H9 (cell line): ENCODE measurements at regions not wholly inside any gene's neighbourhood (a gene's known extent, or its start where the extent isn't known, plus 50 kb on each side); places are given as distances from the start of the nearest gene placed in this dataset.

Experiments
- DNase-seq: peaks from one replicate; pipeline ENCODE4 v3.0.0-alpha.2; 2017
- H2AFZ ChIP-seq: one replicate; pipeline ENCODE4 v1.6.1; 2013; ENCODE audit warnings: mild to moderate bottlenecking, low read length, control low read depth, moderate library complexity
- H2AK5ac ChIP-seq: 2 replicates; pipeline ENCODE4 v1.6.1; 2013; ENCODE audit warnings: low read length, control low read depth, mixed read lengths; ENCODE audit not compliant: insufficient read length
- H2BK120ac ChIP-seq: one replicate; pipeline ENCODE4 v1.6.1; 2013; ENCODE audit warnings: low read depth, mild to moderate bottlenecking, low read length, control low read depth, inconsistent platforms; ENCODE audit not compliant: poor library complexity, severe bottlenecking
- H2BK12ac ChIP-seq: 2 replicates; pipeline ENCODE4 v1.6.1; 2013; ENCODE audit warnings: low read length, control low read depth, mixed read lengths, low read depth; ENCODE audit not compliant: insufficient read length
- H2BK15ac ChIP-seq: 2 replicates; pipeline ENCODE4 v1.6.1; 2013; ENCODE audit warnings: low read depth, low read length, control low read depth
- H2BK20ac ChIP-seq: one replicate; pipeline ENCODE4 v1.6.1; 2013; ENCODE audit warnings: low read depth, mild to moderate bottlenecking, low read length, control low read depth, inconsistent platforms; ENCODE audit not compliant: poor library complexity, severe bottlenecking
- H2BK5ac ChIP-seq: 2 replicates; pipeline ENCODE4 v1.6.1; 2013; ENCODE audit warnings: low read length, control low read depth, mixed read lengths; ENCODE audit not compliant: insufficient read length
- H3K14ac ChIP-seq: 2 replicates; pipeline ENCODE4 v1.6.1; 2013; ENCODE audit warnings: low read length, control low read depth; ENCODE audit not compliant: insufficient read depth
- H3K18ac ChIP-seq: 2 replicates; pipeline ENCODE4 v1.6.1; 2013; ENCODE audit warnings: low read depth, mild to moderate bottlenecking, mixed read lengths, low read length, control low read depth; ENCODE audit not compliant: insufficient read length
- H3K23ac ChIP-seq: 2 replicates; pipeline ENCODE4 v1.6.1; 2013; ENCODE audit warnings: low read length, control low read depth, mixed read lengths, low read depth; ENCODE audit not compliant: insufficient read length
- H3K23me2 ChIP-seq: 2 replicates; pipeline ENCODE4 v1.6.1; 2013; ENCODE audit warnings: low read depth, mild to moderate bottlenecking, mixed read lengths, low read length, control low read depth; ENCODE audit not compliant: insufficient read length, poor library complexity, severe bottlenecking
- H3K27ac ChIP-seq: 2 replicates; pipeline ENCODE4 v1.5.1; 2013; ENCODE audit warnings: low read length, control low read depth, mixed read lengths, low read depth; ENCODE audit not compliant: insufficient read length
- H3K27me3 ChIP-seq: 2 replicates; pipeline ENCODE4 v1.6.1; 2013; ENCODE audit warnings: low read length, control low read depth, inconsistent platforms; ENCODE audit not compliant: insufficient read depth
- H3K4ac ChIP-seq: 2 replicates; pipeline ENCODE4 v1.6.1; 2013; ENCODE audit warnings: low read depth, mild to moderate bottlenecking, control low read depth, inconsistent platforms, low read length, moderate library complexity
- H3K4me1 ChIP-seq: 2 replicates; pipeline ENCODE4 v1.6.1; 2013; ENCODE audit warnings: low read length, control low read depth, inconsistent platforms; ENCODE audit not compliant: insufficient read depth
- H3K4me2 ChIP-seq: 2 replicates; pipeline ENCODE4 v1.6.1; 2013; ENCODE audit warnings: low read length, control low read depth, mixed read lengths; ENCODE audit not compliant: insufficient read length, insufficient read depth
- H3K56ac ChIP-seq: 2 replicates; pipeline ENCODE4 v1.6.1; 2013; ENCODE audit warnings: low read depth, mild to moderate bottlenecking, mixed read lengths, low read length, control low read depth; ENCODE audit not compliant: insufficient read length
- H3K79me1 ChIP-seq: 2 replicates; pipeline ENCODE4 v1.6.1; 2013; ENCODE audit warnings: low read depth, mild to moderate bottlenecking, moderate library complexity, low read length, control low read depth, inconsistent platforms; ENCODE audit not compliant: insufficient read depth, poor library complexity, severe bottlenecking
- H3K79me2 ChIP-seq: 2 replicates; pipeline ENCODE4 v1.6.1; 2013; ENCODE audit warnings: low read length, control low read depth, inconsistent platforms; ENCODE audit not compliant: insufficient read depth
- H3K9ac ChIP-seq: 2 replicates; pipeline ENCODE4 v1.6.1; 2013; ENCODE audit warnings: low read length, control low read depth, mixed read lengths; ENCODE audit not compliant: insufficient read length; ENCODE audit errors: extremely low read depth
- H3K9me3 ChIP-seq: one replicate; pipeline ENCODE4 v1.6.1; 2013; ENCODE audit warnings: low read depth, low read length, inconsistent platforms; ENCODE audit not compliant: control insufficient read depth
- H3T11ph ChIP-seq: one replicate; pipeline ENCODE4 v1.6.1; 2013; ENCODE audit warnings: mild to moderate bottlenecking, low read length, control low read depth, inconsistent platforms
- H4K20me1 ChIP-seq: one replicate; pipeline ENCODE4 v1.6.1; 2013; ENCODE audit not compliant: control insufficient read depth, insufficient read length, insufficient read depth
- H4K5ac ChIP-seq: 2 replicates; pipeline ENCODE4 v1.6.1; 2013; ENCODE audit warnings: low read depth, mild to moderate bottlenecking, mixed read lengths, low read length, control low read depth; ENCODE audit not compliant: insufficient read length
- H4K8ac ChIP-seq: replicated peaks from 2 replicates; pipeline ENCODE4 v1.6.1; 2013; ENCODE audit warnings: low read length, control low read depth, mixed read lengths, low read depth; ENCODE audit not compliant: insufficient read length
- H4K91ac ChIP-seq: 2 replicates; pipeline ENCODE4 v1.6.1; 2013; ENCODE audit warnings: low read depth, mild to moderate bottlenecking, moderate library complexity, mixed read lengths, low read length, control low read depth; ENCODE audit not compliant: insufficient read length
- H3K27ac Mint-ChIP-seq, 3 experiments: 2 replicates in 2 of 3; 3 replicates in 1 of 3; pipeline ENCODE4 v1.8.0; 2020 to 2021; ENCODE audit warnings: mixed read lengths in 3 of 3, mild to moderate bottlenecking in 1 of 3, moderate library complexity in 1 of 3
- H3K27me3 Mint-ChIP-seq: 2 replicates; pipeline ENCODE4 v1.8.0; 2021; ENCODE audit warnings: low read depth, mild to moderate bottlenecking, moderate library complexity, mixed read lengths
- H3K36me3 Mint-ChIP-seq, 3 experiments: 2 replicates in 2 of 3; 3 replicates in 1 of 3; pipeline ENCODE4 v1.8.0; 2020 to 2021; ENCODE audit warnings: low read depth in 3 of 3, mixed read lengths in 3 of 3; ENCODE audit not compliant: insufficient read depth in 1 of 3
- H3K4me1 Mint-ChIP-seq, 2 experiments: 2 replicates each; pipeline ENCODE4 v1.8.0; 2020; ENCODE audit warnings: mixed read lengths in 2 of 2
- H3K4me3 Mint-ChIP-seq, 2 experiments: 2 replicates in 1 of 2; 3 replicates in 1 of 2; pipeline ENCODE4 v1.8.0; 2020 to 2021; ENCODE audit warnings: mild to moderate bottlenecking in 2 of 2, mixed read lengths in 2 of 2, moderate library complexity in 1 of 2
- H3K9me3 Mint-ChIP-seq, 2 experiments: 2 replicates in 1 of 2; 3 replicates in 1 of 2; pipeline ENCODE4 v1.8.0; 2020; ENCODE audit warnings: mild to moderate bottlenecking in 2 of 2, mixed read lengths in 2 of 2, moderate library complexity in 1 of 2
- WGBS: extraction: QIAGEN DNeasy Blood & Tissue Kit; methylation state at CpG from one replicate; pipeline ENCODE4 v1.1.7; 2013; ENCODE audit warnings: missing lambda C conversion rate, low lambda C conversion rate, mixed read lengths; ENCODE audit not compliant: insufficient read length; ENCODE audit errors: extremely low coverage; 5-methylcytosine and 5-hydroxymethylcytosine counted together
- TF ChIP-seq, protein P1 (sequence below): fragments of 200-600 bp; sonication (generic); conservative IDR thresholded peaks from 3 replicates; pipeline ENCODE4 v1.8.0; 2021; ENCODE audit warnings: antibody characterized with exemption, mild to moderate bottlenecking

DNA sequence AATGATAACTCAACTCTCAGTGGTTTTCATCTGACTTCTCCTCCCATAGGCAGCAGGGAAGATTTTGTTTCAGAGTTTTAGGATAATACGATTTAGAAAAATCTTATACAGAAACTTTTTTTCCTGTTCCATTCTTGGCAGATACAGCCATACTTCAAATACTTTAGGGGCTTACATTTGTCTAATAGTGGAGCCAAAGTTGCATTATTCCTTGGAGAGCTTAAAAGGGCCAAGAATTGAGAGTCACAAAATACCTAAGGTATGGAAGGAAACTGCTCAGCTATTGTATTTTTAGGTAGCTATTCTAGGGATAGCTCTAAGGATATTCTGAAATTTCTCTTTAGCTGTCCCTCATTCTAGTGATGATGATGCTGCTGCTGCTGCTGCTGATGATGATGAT is 132.9 kb upstream of the PTCHD1 start:
- peaks cover 9 to 28% of the 10 kb centered on the region in 2 experiments for H3K9me3 Mint-ChIP-seq
- TF ChIP-seq, protein P1, sequence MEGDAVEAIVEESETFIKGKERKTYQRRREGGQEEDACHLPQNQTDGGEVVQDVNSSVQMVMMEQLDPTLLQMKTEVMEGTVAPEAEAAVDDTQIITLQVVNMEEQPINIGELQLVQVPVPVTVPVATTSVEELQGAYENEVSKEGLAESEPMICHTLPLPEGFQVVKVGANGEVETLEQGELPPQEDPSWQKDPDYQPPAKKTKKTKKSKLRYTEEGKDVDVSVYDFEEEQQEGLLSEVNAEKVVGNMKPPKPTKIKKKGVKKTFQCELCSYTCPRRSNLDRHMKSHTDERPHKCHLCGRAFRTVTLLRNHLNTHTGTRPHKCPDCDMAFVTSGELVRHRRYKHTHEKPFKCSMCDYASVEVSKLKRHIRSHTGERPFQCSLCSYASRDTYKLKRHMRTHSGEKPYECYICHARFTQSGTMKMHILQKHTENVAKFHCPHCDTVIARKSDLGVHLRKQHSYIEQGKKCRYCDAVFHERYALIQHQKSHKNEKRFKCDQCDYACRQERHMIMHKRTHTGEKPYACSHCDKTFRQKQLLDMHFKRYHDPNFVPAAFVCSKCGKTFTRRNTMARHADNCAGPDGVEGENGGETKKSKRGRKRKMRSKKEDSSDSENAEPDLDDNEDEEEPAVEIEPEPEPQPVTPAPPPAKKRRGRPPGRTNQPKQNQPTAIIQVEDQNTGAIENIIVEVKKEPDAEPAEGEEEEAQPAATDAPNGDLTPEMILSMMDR = no peak
- peaks cover 14 to 18% of the 10 kb centered on the region in 2 experiments for H3K4me1 Mint-ChIP-seq
- Histone ChIP-seq H3K23me2 (no peaks in the 10 kb centered on the region), H3K23ac (no peak overlapping the region), H4K20me1 (no peaks in the 10 kb centered on the region), H2BK12ac (no peak overlapping the region), H3K4me1 (peaks cover 2% of the 10 kb centered on the region; the same call in 1 of the 2 replicates), H2BK20ac (no peak overlapping the region), H3K4me2 (no peak overlapping the region), H3K56ac (no peak overlapping the region), H3K4ac (no peak overlapping the region), H2AK5ac (no peak overlapping the region), H3K79me2 (no peaks in the 10 kb centered on the region), H3K9me3 (no peaks in the 10 kb centered on the region), H2BK120ac (no peak overlapping the region), H3K9ac (no peak overlapping the region), H3T11ph (no peak overlapping the region), H4K8ac (no peak overlapping the region), H3K79me1 (no peaks in the 10 kb centered on the region), H3K14ac (no peak overlapping the region), H2BK15ac (no peak overlapping the region), H2AFZ (no peak overlapping the region), H3K27me3 (no peaks in the 10 kb centered on the region), H3K18ac (no peak overlapping the region), H2BK5ac (no peak overlapping the region), H4K5ac (no peak overlapping the region), H3K27ac (no peak overlapping the region), H4K91ac (no peak overlapping the region)
- no peak overlapping the region for H3K27ac Mint-ChIP-seq
- no peak for DNase-seq
- no peaks in the 10 kb centered on the region for H3K27me3 Mint-ChIP-seq
- peaks cover 0 to 4% (median 0%) of the 10 kb centered on the region in 3 experiments; a peak in 2 of 7 replicates for H3K36me3 Mint-ChIP-seq
- WGBS = no CpG with 5 or more reads among the region's 1 CpG
- no peak overlapping the region for H3K4me3 Mint-ChIP-seq
